GM13977 (cell line): ENCODE measurements at regions not wholly inside any gene's neighbourhood (a gene's known extent, or its start where the extent isn't known, plus 50 kb on each side); places are given as distances from the start of the nearest gene placed in this dataset.

Experiments used
- DNase-seq: peaks from one replicate; pipeline ENCODE4 v3.0.0; 2012; ENCODE audit warnings: low spot score
- CTCF ChIP-seq: IDR thresholded peaks from 2 replicates; pipeline ENCODE4 v1.5.1; 2012; ENCODE audit warnings: mild to moderate bottlenecking, control low read depth; ENCODE audit not compliant: insufficient read depth; ENCODE audit errors: extremely low read depth, missing control alignments
- in situ Hi-C: fragments of 300-500 bp; cut with MboI; formaldehyde crosslinking; loops from one replicate; pipeline ENCODE4 v1.12.0; 2022; ENCODE audit warnings: low sequenced_read_pairs, low pct_unique_long_range_greater_than_20kb, mixed read lengths, inconsistent platforms; ENCODE audit not compliant: unreplicated experiment

- in situ Hi-C loops, result no loop called here
- no peak for DNase-seq
Observed at GRCh38 chr13:26927511-26927910, 166.9 kb upstream of the GPR12 start.

GRCh38 chr13:26926371-26926770 lies 165.8 kb upstream of the GPR12 start:
- TF ChIP-seq CTCF, result no peak
- no peak for DNase-seq
- in situ Hi-C loops, result no loop called here

More at GRCh38 chr13:26927511-26927910, 166.9 kb upstream of the GPR12 start:
- no peak for TF ChIP-seq CTCF

DNA sequence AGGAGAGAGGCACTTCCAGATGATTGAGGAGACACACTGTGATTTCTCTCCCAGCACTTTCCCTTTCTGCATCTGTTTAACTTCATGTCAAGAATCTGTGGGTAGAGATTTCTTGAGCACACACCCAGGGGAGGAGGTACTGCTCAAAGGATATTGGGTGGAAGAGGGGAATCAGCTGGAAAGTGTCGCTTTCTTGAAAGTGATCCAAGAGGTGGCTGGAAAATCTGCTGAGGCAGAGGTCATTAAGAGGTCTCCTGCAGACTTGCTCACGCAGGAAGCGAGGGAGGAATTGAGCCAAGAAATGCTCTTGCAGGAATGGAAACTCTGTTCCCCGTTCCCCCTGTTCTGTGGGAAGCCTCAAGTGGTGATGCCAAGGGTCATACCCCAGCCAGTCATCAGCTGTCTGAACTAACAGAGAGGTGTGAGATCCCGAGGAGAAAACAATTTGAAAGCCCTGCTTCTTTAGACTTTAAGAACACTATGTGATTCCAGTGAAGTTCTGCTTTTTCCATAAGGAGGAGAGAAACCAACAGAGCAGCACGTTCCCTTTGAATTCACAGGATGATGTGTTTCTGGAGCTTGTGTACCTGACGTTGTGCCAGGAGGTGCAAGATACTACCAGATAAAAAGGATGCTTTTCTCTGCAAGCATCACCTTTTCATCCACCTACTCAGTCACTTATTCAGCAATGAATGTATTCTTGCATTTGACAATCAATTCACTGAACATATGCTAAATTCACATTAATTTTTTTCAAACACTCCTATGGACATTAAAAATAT lies 163.4 kb upstream of the GPR12 start:
- DNase-seq, result no peak
- TF ChIP-seq CTCF, result no peak
- in situ Hi-C loops, result no loop called here

DNA sequence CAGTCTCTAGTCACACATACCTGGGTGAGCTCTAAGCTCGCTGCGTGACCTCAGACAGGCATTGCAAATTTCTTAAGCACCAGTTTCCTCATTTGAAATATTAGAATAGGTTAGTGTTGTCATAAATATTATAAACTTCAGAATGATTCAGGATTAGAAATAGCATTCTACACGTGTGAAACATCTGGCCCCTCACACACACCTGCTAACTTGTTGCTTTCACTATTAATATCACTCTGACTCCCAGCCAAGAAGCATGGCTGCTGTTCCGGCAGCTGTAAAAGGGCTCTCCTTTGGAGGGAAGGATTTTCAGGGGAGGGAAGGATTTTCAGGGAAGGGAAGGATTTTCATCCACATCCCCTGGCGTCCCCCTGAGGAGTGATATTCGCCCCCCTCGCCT lies 161.3 kb upstream of the GPR12 start:
- no peak for TF ChIP-seq CTCF
- in situ Hi-C loops, result no loop called here
- no peak for DNase-seq

DNA sequence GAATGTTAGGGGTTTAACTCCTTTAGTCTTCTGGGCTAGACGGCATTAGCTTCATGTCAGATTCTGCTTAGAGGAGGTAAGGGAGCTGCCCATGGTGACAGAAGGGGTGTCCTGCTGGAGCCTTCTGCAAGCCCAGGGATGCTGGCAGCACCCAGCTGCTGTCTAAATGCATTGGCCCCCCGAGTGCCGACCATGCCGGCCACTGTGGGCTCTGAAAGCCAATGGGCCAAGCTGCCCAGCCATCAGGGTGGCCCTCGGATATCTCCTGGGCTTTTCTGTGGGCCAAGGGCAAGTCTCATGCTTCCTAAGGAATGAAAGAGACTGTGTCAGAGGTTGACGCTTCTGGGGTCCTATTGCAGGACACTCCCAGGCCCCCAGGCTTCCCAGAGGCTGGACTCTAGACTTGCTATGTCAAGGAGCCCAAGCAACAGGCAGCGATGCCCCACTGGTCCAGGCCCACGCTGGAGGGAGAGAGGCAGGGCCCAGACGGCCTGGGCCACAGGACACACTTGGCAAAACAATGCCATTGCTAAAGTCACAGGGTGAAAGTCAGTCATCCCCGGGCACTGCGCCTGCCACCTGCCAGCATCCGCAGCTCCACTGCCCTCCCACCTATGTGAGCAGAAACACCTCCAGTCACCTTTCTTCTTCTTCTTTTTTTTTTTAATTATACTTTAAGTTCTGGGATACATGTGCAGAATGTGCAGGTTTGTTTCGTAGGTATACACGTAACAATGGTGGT lies 160.2 kb upstream of the GPR12 start:
- no peak for TF ChIP-seq CTCF
- DNase-seq, result no peak
- in situ Hi-C loops, result no loop called here

GRCh38 chr13:26919732-26920131 lies 159.1 kb upstream of the GPR12 start:
- no peak for DNase-seq
- in situ Hi-C loops, result no loop called here
- no peak for TF ChIP-seq CTCF
